IMR-90 (cell line): ENCODE measurements at regions not wholly inside any gene's neighbourhood (a gene's known extent, or its start where the extent isn't known, plus 50 kb on each side); places are given as distances from the start of the nearest gene placed in this dataset.

Experiments used
- ATAC-seq: fragments of 200-7000 bp; cut with Tn5 transposase; 2 replicates; pipeline ENCODE4 v1.9.1; 2020; ENCODE audit warnings: low read depth, mild to moderate bottlenecking, moderate library complexity
- BruUV-seq: library from RNA; stranded (reverse); fragments of 400-500 nt; replicated peaks from 2 replicates; lab custom pipeline; 2021; lab: Mats Ljungman, UMichigan
- CTCF ChIA-PET: fragments of 300-600 bp; formaldehyde crosslinking; extraction: SDS; loops from one replicate; lab custom pipeline; 2021; ENCODE audit warnings: antibody characterized with exemption; lab: Yijun Ruan, JAX
- POLR2A ChIA-PET: fragments of 300-600 bp; sonication (Branson Sonifier 250); formaldehyde crosslinking; loops from one replicate; lab custom pipeline; 2022; ENCODE audit warnings: antibody characterized with exemption; ENCODE audit not compliant: unreplicated experiment; lab: Charles Lee
- DNase-seq: peaks from one replicate; pipeline ENCODE4 v3.0.0; 2013
- H2AFZ ChIP-seq: replicated peaks from 2 replicates; pipeline ENCODE3; 2013; ENCODE audit warnings: low read length, mild to moderate bottlenecking; ENCODE audit not compliant: poor library complexity
- H2AK5ac ChIP-seq: 2 replicates; pipeline ENCODE4 v1.6.1; 2013; ENCODE audit warnings: low read depth, low read length, inconsistent platforms
- H2AK9ac ChIP-seq: replicated peaks from 2 replicates; pipeline ENCODE3; 2013; ENCODE audit warnings: mild to moderate bottlenecking, low read depth, low read length, moderate library complexity; ENCODE audit not compliant: poor library complexity
- H2BK120ac ChIP-seq: 2 replicates; pipeline ENCODE4 v1.6.1; 2013; ENCODE audit warnings: low read depth, low read length, inconsistent platforms
- H2BK15ac ChIP-seq: 3 replicates; pipeline ENCODE4 v1.6.1; 2013; ENCODE audit warnings: low read depth, low read length, inconsistent platforms
- H2BK20ac ChIP-seq: 2 replicates; pipeline ENCODE4 v1.6.1; 2013; ENCODE audit warnings: low read depth, mild to moderate bottlenecking, inconsistent platforms, low read length, moderate library complexity
- H2BK5ac ChIP-seq: 2 replicates; pipeline ENCODE4 v1.6.1; 2013; ENCODE audit warnings: mild to moderate bottlenecking, low read depth, low read length, inconsistent platforms; ENCODE audit not compliant: poor library complexity, severe bottlenecking
- H3K14ac ChIP-seq: replicated peaks from 2 replicates; pipeline ENCODE4 v1.6.1; 2013; ENCODE audit warnings: low read depth, low read length, inconsistent platforms
- H3K18ac ChIP-seq: 2 replicates; pipeline ENCODE4 v1.6.1; 2013; ENCODE audit warnings: low read depth, low read length, control low read depth
- H3K23ac ChIP-seq: 2 replicates; pipeline ENCODE4 v1.6.1; 2013; ENCODE audit warnings: low read depth, low read length, inconsistent platforms
- H3K27ac ChIP-seq: 2 replicates; pipeline ENCODE4 v1.5.1; 2013; ENCODE audit warnings: mild to moderate bottlenecking, control low read depth, low read length; ENCODE audit not compliant: insufficient read depth
- H3K27me3 ChIP-seq: 2 replicates; pipeline ENCODE4 v1.6.1; 2013; ENCODE audit warnings: low read length; ENCODE audit not compliant: control insufficient read depth, insufficient read depth
- H3K36me3 ChIP-seq: 2 replicates; pipeline ENCODE4 v1.6.1; 2013; ENCODE audit warnings: low read length, mixed read lengths; ENCODE audit not compliant: control insufficient read depth, insufficient read depth
- H3K4ac ChIP-seq: 2 replicates; pipeline ENCODE4 v1.6.1; 2013; ENCODE audit warnings: low read depth, low read length, inconsistent platforms
- H3K4me1 ChIP-seq: 2 replicates; pipeline ENCODE4 v1.6.1; 2013; ENCODE audit warnings: low read length, mixed read lengths; ENCODE audit not compliant: control insufficient read depth, insufficient read depth
- H3K4me2 ChIP-seq: 2 replicates; pipeline ENCODE4 v1.6.1; 2013; ENCODE audit warnings: low read depth, mild to moderate bottlenecking, control low read depth, low read length, moderate library complexity
- H3K4me3 ChIP-seq: 2 replicates; pipeline ENCODE4 v1.5.1; 2013; ENCODE audit warnings: low read depth, mild to moderate bottlenecking, control low read depth, low read length, moderate library complexity; ENCODE audit not compliant: insufficient read depth
- H3K56ac ChIP-seq: 2 replicates; pipeline ENCODE4 v1.6.1; 2013; ENCODE audit warnings: low read length, inconsistent platforms; ENCODE audit not compliant: insufficient read depth; ENCODE audit errors: extremely low read depth
- H3K79me1 ChIP-seq, 2 experiments: 2 replicates each; pipeline ENCODE4 v1.6.1; 2013; ENCODE audit warnings: low read length in 2 of 2, inconsistent platforms in 1 of 2, low read depth in 1 of 2
- H3K9ac ChIP-seq: 2 replicates; pipeline ENCODE4 v1.6.1; 2013; ENCODE audit warnings: low read depth, low read length, control low read depth
- H3K9me1 ChIP-seq: 2 replicates; pipeline ENCODE4 v1.6.1; 2013; ENCODE audit warnings: low read length, inconsistent platforms; ENCODE audit not compliant: insufficient read depth
- H3K9me3 ChIP-seq: 2 replicates; pipeline ENCODE4 v1.6.1; 2013; ENCODE audit warnings: low read length; ENCODE audit not compliant: control insufficient read depth, insufficient read depth
- H4K20me1 ChIP-seq: 2 replicates; pipeline ENCODE4 v1.6.1; 2013; ENCODE audit warnings: low read length, inconsistent platforms; ENCODE audit not compliant: insufficient read depth
- H4K5ac ChIP-seq: 2 replicates; pipeline ENCODE4 v1.6.1; 2013; ENCODE audit warnings: mild to moderate bottlenecking, low read depth, low read length, control low read depth
- H4K8ac ChIP-seq, 2 experiments: 2 replicates each; pipeline ENCODE4 v1.6.1; 2013; ENCODE audit warnings: low read depth in 2 of 2, low read length in 2 of 2, control low read depth in 1 of 2, inconsistent platforms in 1 of 2
- H4K91ac ChIP-seq: 2 replicates; pipeline ENCODE4 v1.6.1; 2013; ENCODE audit warnings: low read depth, low read length, inconsistent platforms; ENCODE audit not compliant: insufficient read depth
- BHLHE40 ChIP-seq: fragments of 150-350 bp; IDR thresholded peaks from 2 replicates; pipeline ENCODE4 v1.6.1; 2016; ENCODE audit warnings: mild to moderate bottlenecking, low read depth, low read length
- CEBPB ChIP-seq: IDR thresholded peaks from 2 replicates; pipeline ENCODE4 v1.6.1; 2012; ENCODE audit warnings: low read depth, low read length, improper control_type of control experiment
- CHD1 ChIP-seq: IDR thresholded peaks from 2 replicates; pipeline ENCODE4 v1.6.1; 2012; ENCODE audit warnings: low read depth, low read length, improper control_type of control experiment
- FOS ChIP-seq: fragments of 150-350 bp; IDR thresholded peaks from 2 replicates; pipeline ENCODE4 v1.6.1; 2016; ENCODE audit warnings: low read depth, low read length
- MAZ ChIP-seq: IDR thresholded peaks from 2 replicates; pipeline ENCODE4 v1.6.1; 2012; ENCODE audit warnings: low read depth, mild to moderate bottlenecking, low read length, improper control_type of control experiment, moderate library complexity, borderline replicate concordance
- MXI1 ChIP-seq: IDR thresholded peaks from 2 replicates; pipeline ENCODE4 v1.6.1; 2012; ENCODE audit warnings: low read depth, mild to moderate bottlenecking, low read length, moderate library complexity, borderline replicate concordance
- POLR2A ChIP-seq: IDR thresholded peaks from 2 replicates; pipeline ENCODE4 v1.6.1; 2012; ENCODE audit warnings: mild to moderate bottlenecking, low read depth, low read length
- RAD21 ChIP-seq: IDR thresholded peaks from 2 replicates; pipeline ENCODE4 v1.6.1; 2012; ENCODE audit warnings: low read length, improper control_type of control experiment
- RCOR1 ChIP-seq: IDR thresholded peaks from 2 replicates; pipeline ENCODE4 v1.6.1; 2012; ENCODE audit warnings: mild to moderate bottlenecking, low read length, improper control_type of control experiment; ENCODE audit not compliant: insufficient replicate concordance
- WGBS, 2 experiments: methylation state at CpG; one replicate each; pipeline versions ENCODE4 v1.1.5 to v1.1.7; 2013; ENCODE audit warnings: missing lambda C conversion rate in 2 of 2; ENCODE audit not compliant: insufficient read length in 1 of 2; ENCODE audit errors: extremely low coverage in 2 of 2; 5-methylcytosine and 5-hydroxymethylcytosine counted together
- dilution Hi-C: fragments of 300-500 bp; cut with HindIII; formaldehyde crosslinking; loops from one replicate; pipeline ENCODE4 v1.14.3; 2018; ENCODE audit warnings: low sequenced_read_pairs; ENCODE audit not compliant: unreplicated experiment
- in situ Hi-C: fragments of 300-500 bp; cut with MboI; formaldehyde crosslinking; loops from 3 replicates; pipeline ENCODE4 v1.14.3; 2019; ENCODE audit warnings: low sequenced_read_pairs, inconsistent platforms, mixed read lengths
- intact Hi-C: fragments of 100-400 bp; cut with micrococcal nuclease; formaldehyde crosslinking; loops from 2 replicates; pipeline ENCODE4 v1.10.0; 2022
- TF ChIP-seq, protein P1 (sequence below): fragments of 150-350 bp; IDR thresholded peaks from 2 replicates; pipeline ENCODE4 v1.6.1; 2017; ENCODE audit warnings: mild to moderate bottlenecking, antibody characterized with exemption, low read length, low read depth

DNA sequence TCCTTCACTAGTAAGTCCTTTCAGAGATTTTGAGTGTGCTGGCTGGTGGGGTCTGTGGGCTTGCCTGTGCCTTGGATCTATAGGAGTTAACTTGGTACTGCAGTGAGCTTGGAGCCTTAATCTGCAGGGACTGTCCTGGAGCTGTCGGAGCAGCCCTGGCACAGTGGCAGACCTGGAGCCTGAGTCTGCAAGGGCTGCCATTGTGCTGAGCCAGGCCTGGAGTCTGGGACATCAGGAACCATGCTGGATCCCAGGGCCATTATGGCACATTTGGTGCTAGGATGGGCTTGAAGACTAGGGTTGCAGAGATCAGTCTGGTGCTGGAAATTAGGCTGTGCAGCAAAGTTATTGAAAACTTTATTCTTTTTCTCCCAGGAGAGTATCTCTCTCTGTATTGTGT, 665.4 kb downstream of the METTL15 start:
- no peak overlapping the region for H4K5ac ChIP-seq
- no peak overlapping the region for H3K4me3 ChIP-seq
- intact Hi-C loops = no loop called here
- H3K9ac ChIP-seq = no peak overlapping the region
- no peak overlapping the region for H2BK120ac ChIP-seq
- no peak overlapping the region for H4K91ac ChIP-seq
- 0 out of 2 replicates have a peak overlapping the region, but pooled peaks have one; percentile 24 for H2AK5ac ChIP-seq
- H2BK15ac ChIP-seq = no peak overlapping the region
- dilution Hi-C loops = no loop called here
- H3K27me3 ChIP-seq = no peaks in the 10 kb centered on the region
- no peak overlapping the region for H2AFZ ChIP-seq
- no peak overlapping the region; a peak in 1 of 4 replicates for H4K8ac ChIP-seq
- DNase-seq (no peak), ATAC-seq (no peak)
- H3K14ac ChIP-seq = no peak overlapping the region
- H3K4me2 ChIP-seq = no peak overlapping the region
- CTCF ChIA-PET = no interaction called here
- TF ChIP-seq MXI1 (no peak), RAD21 (no peak), POLR2A (no peak), BHLHE40 (no peak), RCOR1 (no peak), MAZ (no peak), CEBPB (no peak), FOS (no peak), CHD1 (no peak)
- TF ChIP-seq, protein P1, sequence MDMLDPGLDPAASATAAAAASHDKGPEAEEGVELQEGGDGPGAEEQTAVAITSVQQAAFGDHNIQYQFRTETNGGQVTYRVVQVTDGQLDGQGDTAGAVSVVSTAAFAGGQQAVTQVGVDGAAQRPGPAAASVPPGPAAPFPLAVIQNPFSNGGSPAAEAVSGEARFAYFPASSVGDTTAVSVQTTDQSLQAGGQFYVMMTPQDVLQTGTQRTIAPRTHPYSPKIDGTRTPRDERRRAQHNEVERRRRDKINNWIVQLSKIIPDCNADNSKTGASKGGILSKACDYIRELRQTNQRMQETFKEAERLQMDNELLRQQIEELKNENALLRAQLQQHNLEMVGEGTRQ = no peak
- POLR2A ChIA-PET = no interaction called here
- BruUV-seq = no TSS peak
- peaks cover 8% of the 10 kb centered on the region for H3K9me3 ChIP-seq
- H3K79me1 ChIP-seq = no peaks in the 10 kb centered on the region
- no peak overlapping the region for H3K4ac ChIP-seq
- H2BK5ac ChIP-seq = no peak overlapping the region
- no peak overlapping the region for H3K27ac ChIP-seq
- no peaks in the 10 kb centered on the region for H4K20me1 ChIP-seq
- peak overlapping the region; percentile 24 for H2AK9ac ChIP-seq
- H3K36me3 ChIP-seq = no peaks in the 10 kb centered on the region
- in situ Hi-C loops = no loop called here
- WGBS, 2 experiments = 100% methylated on average over 1 of the region's 1 CpG; no CpG with 5 or more reads in 1 of the 2 experiments
- H3K9me1 ChIP-seq = no peaks in the 10 kb centered on the region
- no peaks in the 10 kb centered on the region for H3K4me1 ChIP-seq
- H3K23ac ChIP-seq = no peak overlapping the region
- no peak overlapping the region for H3K56ac ChIP-seq
- H3K18ac ChIP-seq = no peak overlapping the region
- H2BK20ac ChIP-seq = no peak overlapping the region
